ENCODE measurements at regions not wholly inside any gene's neighbourhood (a gene's known extent, or its start where the extent isn't known, plus 50 kb on each side); places are given as distances from the start of the nearest gene placed in this dataset.

GRCh38 chr12:89129167-89129870 is 223.0 kb downstream of the DUSP6 start:
- Histone ChIP-seq H3K36me3 (ENCODE audit: insufficient read depth, insufficient read length, low read length) (no peaks in the 10 kb centered on the region), H3K9me3 (ENCODE audit: insufficient read depth, low read length) (no peaks in the 10 kb centered on the region), H3K4me1 (ENCODE audit: insufficient read depth, insufficient read length) (no peaks in the 10 kb centered on the region), H3K9ac (ENCODE audit: insufficient read length, low read depth) (no peak overlapping the region), H3K4me3 (ENCODE audit: insufficient read length, low read depth) (no peak overlapping the region), H3K27me3 (ENCODE audit: insufficient read depth, insufficient read length) (no peaks in the 10 kb centered on the region)
- TF ChIP-seq SUZ12 (IDR thresholded peaks at IDR 0.05; ENCODE audit: extremely low read depth, insufficient read depth, insufficient read length) (no peak), ZNF274 (IDR thresholded peaks at IDR 0.05; ENCODE audit: low read depth, low read length) (no peak), YY1 (IDR thresholded peaks at IDR 0.05; ENCODE audit: insufficient read depth, insufficient read length) (no peak)
- DNase-seq (ENCODE audit: low read depth, low spot score): no peak

- Histone ChIP-seq H3K9me3 (ENCODE audit: insufficient read depth, low read length) (no peaks in the 10 kb centered on the region), H3K4me3 (ENCODE audit: insufficient read length, low read depth) (no peak overlapping the region), H3K9ac (ENCODE audit: insufficient read length, low read depth) (no peak overlapping the region), H3K27me3 (ENCODE audit: insufficient read depth, insufficient read length) (no peaks in the 10 kb centered on the region), H3K36me3 (ENCODE audit: insufficient read depth, insufficient read length, low read length) (no peaks in the 10 kb centered on the region), H3K4me1 (ENCODE audit: insufficient read depth, insufficient read length) (no peaks in the 10 kb centered on the region)
- TF ChIP-seq SUZ12 (IDR thresholded peaks at IDR 0.05; ENCODE audit: extremely low read depth, insufficient read depth, insufficient read length) (no peak), ZNF274 (IDR thresholded peaks at IDR 0.05; ENCODE audit: low read depth, low read length) (no peak), YY1 (IDR thresholded peaks at IDR 0.05; ENCODE audit: insufficient read depth, insufficient read length) (no peak)
- no peak for DNase-seq (ENCODE audit: low read depth, low spot score)
Measured at GRCh38 chr12:89126712-89127111, 225.6 kb downstream of the DUSP6 start.

- DNase-seq (ENCODE audit: low read depth, low spot score): no peak
- no peaks in the 10 kb centered on the region for H3K36me3 ChIP-seq (ENCODE audit: insufficient read depth, insufficient read length, low read length)
- no peak for TF ChIP-seq ZNF274 (IDR thresholded peaks at IDR 0.05; ENCODE audit: low read depth, low read length)
- TF ChIP-seq YY1 (IDR thresholded peaks at IDR 0.05; ENCODE audit: insufficient read depth, insufficient read length): no peak
- TF ChIP-seq SUZ12 (IDR thresholded peaks at IDR 0.05; ENCODE audit: extremely low read depth, insufficient read depth, insufficient read length): no peak
Measured at GRCh38 chr12:89122852-89123251, 229.4 kb downstream of the DUSP6 start.

GRCh38 chr12:89117448-89118034 is 234.8 kb downstream of the DUSP6 start:
- H3K9ac ChIP-seq (ENCODE audit: insufficient read length, low read depth): no peak overlapping the region
- H3K9me3 ChIP-seq (ENCODE audit: insufficient read depth, low read length): no peaks in the 10 kb centered on the region
- DNase-seq (ENCODE audit: low read depth, low spot score): no peak
- H3K4me1 ChIP-seq (ENCODE audit: insufficient read depth, insufficient read length): no peaks in the 10 kb centered on the region
- no peaks in the 10 kb centered on the region for H3K36me3 ChIP-seq (ENCODE audit: insufficient read depth, insufficient read length, low read length)
- H3K4me3 ChIP-seq (ENCODE audit: insufficient read length, low read depth): no peak overlapping the region
- TF ChIP-seq ZNF274 (IDR thresholded peaks at IDR 0.05; ENCODE audit: low read depth, low read length) (no peak), YY1 (IDR thresholded peaks at IDR 0.05; ENCODE audit: insufficient read depth, insufficient read length) (no peak), SUZ12 (IDR thresholded peaks at IDR 0.05; ENCODE audit: extremely low read depth, insufficient read depth, insufficient read length) (no peak)
- H3K27me3 ChIP-seq (ENCODE audit: insufficient read depth, insufficient read length): no peaks in the 10 kb centered on the region

More at GRCh38 chr12:89122852-89123251, 229.4 kb downstream of the DUSP6 start:
- Histone ChIP-seq H3K4me1 (ENCODE audit: insufficient read depth, insufficient read length) (no peaks in the 10 kb centered on the region), H3K9me3 (ENCODE audit: insufficient read depth, low read length) (no peaks in the 10 kb centered on the region), H3K27me3 (ENCODE audit: insufficient read depth, insufficient read length) (no peaks in the 10 kb centered on the region), H3K9ac (ENCODE audit: insufficient read length, low read depth) (no peak overlapping the region), H3K4me3 (ENCODE audit: insufficient read length, low read depth) (no peak overlapping the region)

- Histone ChIP-seq H3K36me3 (ENCODE audit: insufficient read depth, insufficient read length, low read length) (no peaks in the 10 kb centered on the region), H3K9me3 (ENCODE audit: insufficient read depth, low read length) (no peaks in the 10 kb centered on the region), H3K4me3 (ENCODE audit: insufficient read length, low read depth) (no peak overlapping the region), H3K4me1 (ENCODE audit: insufficient read depth, insufficient read length) (no peaks in the 10 kb centered on the region), H3K27me3 (ENCODE audit: insufficient read depth, insufficient read length) (no peaks in the 10 kb centered on the region), H3K9ac (ENCODE audit: insufficient read length, low read depth) (no peak overlapping the region)
- TF ChIP-seq ZNF274 (IDR thresholded peaks at IDR 0.05; ENCODE audit: low read depth, low read length) (no peak), SUZ12 (IDR thresholded peaks at IDR 0.05; ENCODE audit: extremely low read depth, insufficient read depth, insufficient read length) (no peak), YY1 (IDR thresholded peaks at IDR 0.05; ENCODE audit: insufficient read depth, insufficient read length) (no peak)
- DNase-seq (ENCODE audit: low read depth, low spot score): no peak
Measured at GRCh38 chr12:89111964-89112363, 240.3 kb downstream of the DUSP6 start.

GRCh38 chr12:89108265-89108664 is 244.0 kb downstream of the DUSP6 start:
- Histone ChIP-seq H3K36me3 (ENCODE audit: insufficient read depth, insufficient read length, low read length) (no peaks in the 10 kb centered on the region), H3K27me3 (ENCODE audit: insufficient read depth, insufficient read length) (no peaks in the 10 kb centered on the region), H3K9me3 (ENCODE audit: insufficient read depth, low read length) (no peaks in the 10 kb centered on the region), H3K4me1 (ENCODE audit: insufficient read depth, insufficient read length) (no peaks in the 10 kb centered on the region), H3K4me3 (ENCODE audit: insufficient read length, low read depth) (no peak overlapping the region), H3K9ac (ENCODE audit: insufficient read length, low read depth) (no peak overlapping the region)
- TF ChIP-seq SUZ12 (IDR thresholded peaks at IDR 0.05; ENCODE audit: extremely low read depth, insufficient read depth, insufficient read length) (no peak), ZNF274 (IDR thresholded peaks at IDR 0.05; ENCODE audit: low read depth, low read length) (no peak), YY1 (IDR thresholded peaks at IDR 0.05; ENCODE audit: insufficient read depth, insufficient read length) (no peak)
- no peak for DNase-seq (ENCODE audit: low read depth, low spot score)

- Histone ChIP-seq H3K27me3 (ENCODE audit: insufficient read depth, insufficient read length) (no peaks in the 10 kb centered on the region), H3K4me1 (ENCODE audit: insufficient read depth, insufficient read length) (no peaks in the 10 kb centered on the region), H3K9ac (ENCODE audit: insufficient read length, low read depth) (no peak overlapping the region), H3K36me3 (ENCODE audit: insufficient read depth, insufficient read length, low read length) (no peaks in the 10 kb centered on the region), H3K4me3 (ENCODE audit: insufficient read length, low read depth) (no peak overlapping the region), H3K9me3 (ENCODE audit: insufficient read depth, low read length) (no peaks in the 10 kb centered on the region)
- TF ChIP-seq YY1 (IDR thresholded peaks at IDR 0.05; ENCODE audit: insufficient read depth, insufficient read length) (no peak), SUZ12 (IDR thresholded peaks at IDR 0.05; ENCODE audit: extremely low read depth, insufficient read depth, insufficient read length) (no peak), ZNF274 (IDR thresholded peaks at IDR 0.05; ENCODE audit: low read depth, low read length) (no peak)
- DNase-seq (ENCODE audit: low read depth, low spot score): no peak
Measured at GRCh38 chr12:89106950-89107349, 245.4 kb downstream of the DUSP6 start.
